Cardiac muscle cell (in vitro differentiated cells and primary cell): ENCODE measurements at regions not wholly inside any gene's neighbourhood (a gene's known extent, or its start where the extent isn't known, plus 50 kb on each side); places are given as distances from the start of the nearest gene placed in this dataset.

ENCODE experiments used
- DNase-seq, 2 donors: peaks; one replicate each; pipeline versions ENCODE4 v3.0.0 to v3.0.0-alpha.2; 2010 to 2017; ENCODE audit warnings: low read depth in 1 of 2, low spot score in 1 of 2
- H3K27ac ChIP-seq: fragments of 200-600 bp; sonication (generic); 2 replicates; pipeline ENCODE4 v1.5.1; 2016
- H3K27me3 ChIP-seq: fragments of 200-600 bp; sonication (generic); 2 replicates; pipeline ENCODE4 v1.6.0; 2016; ENCODE audit warnings: control low read depth
- H3K36me3 ChIP-seq: fragments of 200-600 bp; sonication (generic); 2 replicates; pipeline ENCODE4 v1.5.1; 2016; ENCODE audit warnings: control low read depth
- H3K4me1 ChIP-seq: fragments of 200-600 bp; sonication (generic); 2 replicates; pipeline ENCODE4 v1.8.1; 2017; ENCODE audit warnings: low read depth, mild to moderate bottlenecking, mixed run types
- H3K4me3 ChIP-seq: fragments of 200-600 bp; sonication (generic); 2 replicates; pipeline ENCODE4 v1.5.1; 2016; ENCODE audit warnings: mild to moderate bottlenecking
- H3K9me3 ChIP-seq: fragments of 200-600 bp; sonication (generic); 2 replicates; pipeline ENCODE4 v1.5.1; 2017; ENCODE audit warnings: low read depth, mild to moderate bottlenecking, control low read depth
- TF ChIP-seq, protein P1 (sequence below): IDR thresholded peaks from 2 replicates; pipeline ENCODE4 v1.5.1; 2012; ENCODE audit warnings: low read depth, mild to moderate bottlenecking, low read length

- H3K4me1 ChIP-seq: no peaks in the 10 kb centered on the region
- no peak overlapping the region for H3K4me3 ChIP-seq
- TF ChIP-seq, protein P1, sequence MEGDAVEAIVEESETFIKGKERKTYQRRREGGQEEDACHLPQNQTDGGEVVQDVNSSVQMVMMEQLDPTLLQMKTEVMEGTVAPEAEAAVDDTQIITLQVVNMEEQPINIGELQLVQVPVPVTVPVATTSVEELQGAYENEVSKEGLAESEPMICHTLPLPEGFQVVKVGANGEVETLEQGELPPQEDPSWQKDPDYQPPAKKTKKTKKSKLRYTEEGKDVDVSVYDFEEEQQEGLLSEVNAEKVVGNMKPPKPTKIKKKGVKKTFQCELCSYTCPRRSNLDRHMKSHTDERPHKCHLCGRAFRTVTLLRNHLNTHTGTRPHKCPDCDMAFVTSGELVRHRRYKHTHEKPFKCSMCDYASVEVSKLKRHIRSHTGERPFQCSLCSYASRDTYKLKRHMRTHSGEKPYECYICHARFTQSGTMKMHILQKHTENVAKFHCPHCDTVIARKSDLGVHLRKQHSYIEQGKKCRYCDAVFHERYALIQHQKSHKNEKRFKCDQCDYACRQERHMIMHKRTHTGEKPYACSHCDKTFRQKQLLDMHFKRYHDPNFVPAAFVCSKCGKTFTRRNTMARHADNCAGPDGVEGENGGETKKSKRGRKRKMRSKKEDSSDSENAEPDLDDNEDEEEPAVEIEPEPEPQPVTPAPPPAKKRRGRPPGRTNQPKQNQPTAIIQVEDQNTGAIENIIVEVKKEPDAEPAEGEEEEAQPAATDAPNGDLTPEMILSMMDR: no peak
- H3K9me3 ChIP-seq: no peaks in the 10 kb centered on the region
- peak in 1 of 2 donors; percentile 3 for DNase-seq
- H3K27me3 ChIP-seq: no peaks in the 10 kb centered on the region
- H3K27ac ChIP-seq: no peak overlapping the region
- H3K36me3 ChIP-seq: no peaks in the 10 kb centered on the region
Observed at GRCh38 chr2:2664989-2665833, 334.1 kb upstream of the MYT1L start.

DNA sequence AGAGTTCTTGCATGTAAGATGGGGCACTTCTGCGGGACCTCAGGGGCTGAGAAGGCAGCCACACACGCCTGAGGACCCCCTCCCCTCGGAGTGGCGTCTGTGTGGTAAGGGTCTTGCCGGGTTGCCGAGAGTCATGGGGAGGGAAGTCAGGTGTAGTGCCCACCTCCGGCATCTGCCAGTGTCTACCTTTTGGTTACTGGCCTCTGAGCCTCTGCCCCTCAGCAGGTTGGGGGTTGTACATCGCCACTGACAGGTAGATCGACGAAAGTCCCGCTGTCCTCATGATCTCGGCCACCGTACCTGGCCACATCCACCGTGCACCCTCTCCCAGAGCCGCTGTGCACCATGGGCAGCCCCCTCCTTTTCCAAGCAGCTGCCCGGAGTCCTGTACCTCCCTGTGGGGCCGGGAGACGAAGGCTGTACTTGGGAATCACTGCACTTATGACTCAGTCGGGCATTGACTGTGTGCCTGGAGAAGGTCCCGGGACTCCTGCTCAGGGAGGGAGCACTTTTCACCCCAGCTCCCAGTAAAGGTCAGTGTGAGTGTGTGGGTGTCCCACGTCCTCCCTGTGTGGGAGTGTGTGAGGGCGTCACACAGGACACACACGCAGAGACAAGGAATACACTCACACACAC, 332.4 kb upstream of the MYT1L start:
- Histone ChIP-seq H3K9me3 (no peaks in the 10 kb centered on the region), H3K4me3 (no peak overlapping the region), H3K27ac (no peak overlapping the region), H3K4me1 (no peaks in the 10 kb centered on the region), H3K36me3 (no peaks in the 10 kb centered on the region), H3K27me3 (no peaks in the 10 kb centered on the region)
- TF ChIP-seq, protein P1: no peak
- no peak for DNase-seq

GRCh38 chr2:2662847-2663356, 331.8 kb upstream of the MYT1L start:
- DNase-seq: no peak
- no peak overlapping the region for H3K27ac ChIP-seq
- no peaks in the 10 kb centered on the region for H3K36me3 ChIP-seq
- H3K9me3 ChIP-seq: no peaks in the 10 kb centered on the region
- no peaks in the 10 kb centered on the region for H3K27me3 ChIP-seq
- no peak overlapping the region for H3K4me3 ChIP-seq
- no peaks in the 10 kb centered on the region for H3K4me1 ChIP-seq
- TF ChIP-seq, protein P1: no peak

DNA sequence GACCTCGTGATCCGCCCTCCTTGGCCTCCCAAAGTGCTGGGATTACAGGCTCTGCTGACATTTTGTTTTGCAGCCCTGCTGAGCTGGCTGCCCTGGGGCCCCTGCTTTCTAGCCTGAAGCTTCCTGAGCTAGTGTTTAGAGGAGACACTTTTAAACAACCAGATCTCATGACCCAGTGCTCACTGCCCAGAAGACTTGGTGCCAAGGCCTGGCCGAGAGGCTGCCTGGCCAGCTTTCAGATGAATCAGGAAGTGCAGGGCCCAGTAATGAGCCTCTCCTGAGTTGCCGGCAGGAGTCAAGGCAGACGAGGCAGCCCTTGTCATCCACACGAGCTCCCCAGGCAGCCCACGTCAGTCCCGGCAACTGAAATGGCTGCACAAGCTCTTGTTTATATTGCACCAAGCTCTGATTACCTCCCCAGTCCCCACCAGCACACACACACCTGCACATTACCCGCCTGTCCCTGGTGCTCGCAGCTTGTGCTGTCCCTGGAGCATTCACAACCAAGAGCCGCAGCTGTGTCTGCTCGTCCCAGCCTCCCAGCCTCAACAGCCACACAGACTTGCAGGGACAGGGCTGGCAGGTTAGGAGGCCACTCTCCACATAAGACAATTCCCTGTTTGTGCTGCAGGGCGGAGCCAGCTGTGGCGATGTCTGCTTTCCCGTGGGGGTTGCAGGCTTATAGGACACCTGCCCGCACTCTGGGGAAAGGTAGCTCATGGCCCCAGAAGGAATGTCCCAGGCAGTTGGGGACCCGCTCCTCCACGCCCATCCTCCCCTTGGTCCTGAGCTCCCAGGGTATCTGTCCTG, 331.2 kb upstream of the MYT1L start:
- H3K27ac ChIP-seq: no peak overlapping the region
- no peak for DNase-seq
- no peak overlapping the region for H3K4me3 ChIP-seq
- H3K27me3 ChIP-seq: no peaks in the 10 kb centered on the region
- TF ChIP-seq, protein P1: no peak
- H3K4me1 ChIP-seq: no peaks in the 10 kb centered on the region
- H3K36me3 ChIP-seq: no peaks in the 10 kb centered on the region
- no peaks in the 10 kb centered on the region for H3K9me3 ChIP-seq

GRCh38 chr2:2660789-2661355, 329.8 kb upstream of the MYT1L start:
- Histone ChIP-seq H3K27ac (no peak overlapping the region), H3K4me1 (peaks cover 9% of the 10 kb centered on the region)

More at GRCh38 chr2:2660789-2661355, 329.8 kb upstream of the MYT1L start:
- H3K4me3 ChIP-seq: no peak overlapping the region
- H3K9me3 ChIP-seq: no peaks in the 10 kb centered on the region
- TF ChIP-seq, protein P1: no peak
- DNase-seq: no peak
- no peaks in the 10 kb centered on the region for H3K36me3 ChIP-seq
- no peaks in the 10 kb centered on the region for H3K27me3 ChIP-seq
